ENCODE measurements at regions not wholly inside any gene's neighbourhood (a gene's known extent, or its start where the extent isn't known, plus 50 kb on each side); places are given as distances from the start of the nearest gene placed in this dataset.

- no peaks in the 10 kb centered on the region for H3K9me3 ChIP-seq
- H3K27ac ChIP-seq: no peak overlapping the region
- no peaks in the 10 kb centered on the region for H3K27me3 ChIP-seq
- H3K36me3 ChIP-seq: no peaks in the 10 kb centered on the region
- DNase-seq (no peak), ATAC-seq (no peak)
- intact Hi-C loops (cut with DNase I): no loop called here
- no peaks in the 10 kb centered on the region for H3K4me1 ChIP-seq
- H3K4me3 ChIP-seq: no peak overlapping the region
- no peak for TF ChIP-seq CTCF (IDR thresholded peaks at IDR 0.05)
Observed at GRCh38 chr2:236840857-236841256, 244.8 kb upstream of the COPS8 start.

GRCh38 chr2:236841389-236841788, 244.3 kb upstream of the COPS8 start:
- no peak for DNase-seq
- ATAC-seq: no peak
- Histone ChIP-seq H3K9me3 (no peaks in the 10 kb centered on the region), H3K27me3 (no peaks in the 10 kb centered on the region), H3K4me1 (no peaks in the 10 kb centered on the region), H3K4me3 (no peak overlapping the region), H3K36me3 (no peaks in the 10 kb centered on the region), H3K27ac (no peak overlapping the region)
- TF ChIP-seq CTCF (IDR thresholded peaks at IDR 0.05): no peak
- intact Hi-C loops (cut with DNase I): no loop called here

GRCh38 chr2:236843161-236843968, 242.3 kb upstream of the COPS8 start:
- ATAC-seq: no peak
- H3K9me3 ChIP-seq: no peaks in the 10 kb centered on the region
- no peak for TF ChIP-seq CTCF (IDR thresholded peaks at IDR 0.05)
- H3K36me3 ChIP-seq: no peaks in the 10 kb centered on the region
- no peak overlapping the region for H3K4me3 ChIP-seq
- H3K27ac ChIP-seq: no peak overlapping the region
- intact Hi-C loops (cut with DNase I): no loop called here
- DNase-seq: no peak
- H3K27me3 ChIP-seq: no peaks in the 10 kb centered on the region
- no peaks in the 10 kb centered on the region for H3K4me1 ChIP-seq

GRCh38 chr2:236844711-236845110, 241.0 kb upstream of the COPS8 start:
- no peak for TF ChIP-seq CTCF (IDR thresholded peaks at IDR 0.05)
- ATAC-seq: no peak
- Histone ChIP-seq H3K27me3 (no peaks in the 10 kb centered on the region), H3K4me1 (no peaks in the 10 kb centered on the region), H3K36me3 (no peaks in the 10 kb centered on the region), H3K9me3 (no peaks in the 10 kb centered on the region), H3K4me3 (no peak overlapping the region), H3K27ac (no peak overlapping the region)
- no peak for DNase-seq
- intact Hi-C loops (cut with DNase I): no loop called here

- Histone ChIP-seq H3K27ac (no peak overlapping the region), H3K4me1 (no peaks in the 10 kb centered on the region), H3K36me3 (no peaks in the 10 kb centered on the region), H3K27me3 (no peaks in the 10 kb centered on the region), H3K9me3 (no peaks in the 10 kb centered on the region), H3K4me3 (no peak overlapping the region)
- ATAC-seq (no peak), DNase-seq (no peak)
- intact Hi-C loops (cut with DNase I): no loop called here
- TF ChIP-seq CTCF (IDR thresholded peaks at IDR 0.05): no peak
Observed at GRCh38 chr2:236847023-236847422, 238.7 kb upstream of the COPS8 start.

All from left lung (tissue), 4 donors.